ENCODE measurements at regions not wholly inside any gene's neighbourhood (a gene's known extent, or its start where the extent isn't known, plus 50 kb on each side); places are given as distances from the start of the nearest gene placed in this dataset.

GRCh38 chr7:25520516-25520915 lies 292.2 kb upstream of the NPVF start:
- DNase-seq: no peak

- DNase-seq: no peak
Measured at GRCh38 chr7:25521236-25521635, 292.9 kb upstream of the NPVF start.

- DNase-seq: no peak
Measured at GRCh38 chr7:25522727-25523126, 294.4 kb upstream of the NPVF start.

- DNase-seq: no peak
Measured at GRCh38 chr7:25527665-25528170, 299.4 kb upstream of the NPVF start.

- no peak for DNase-seq
Measured at GRCh38 chr7:25529320-25529719, 301.0 kb upstream of the NPVF start.

- DNase-seq: no peak
Measured at GRCh38 chr7:25536851-25537250, 308.6 kb upstream of the NPVF start.

- DNase-seq: no peak
Measured at GRCh38 chr7:25537662-25538375, 309.5 kb upstream of the NPVF start.

- no peak for DNase-seq
Measured at GRCh38 chr7:25541094-25541821, 313.0 kb upstream of the NPVF start.

GRCh38 chr7:25541877-25542276 lies 313.6 kb upstream of the NPVF start:
- no peak for DNase-seq

GRCh38 chr7:25543210-25543609 lies 314.9 kb upstream of the NPVF start:
- DNase-seq: no peak

GRCh38 chr7:25543798-25544197 lies 315.5 kb upstream of the NPVF start:
- no peak for DNase-seq

GRCh38 chr7:25544254-25544653 lies 316.0 kb upstream of the NPVF start:
- no peak for DNase-seq

GRCh38 chr7:25545124-25546008 lies 317.1 kb upstream of the NPVF start:
- DNase-seq: no peak

- no peak for DNase-seq
Measured at GRCh38 chr7:25546306-25546705, 318.0 kb upstream of the NPVF start.

- DNase-seq: no peak
Measured at GRCh38 chr7:25549271-25549921, 321.1 kb upstream of the NPVF start.

- no peak for DNase-seq
Measured at GRCh38 chr7:25550149-25550548, 321.9 kb upstream of the NPVF start.

GRCh38 chr7:25552998-25553397 lies 324.7 kb upstream of the NPVF start:
- DNase-seq: no peak

- DNase-seq: no peak
Measured at GRCh38 chr7:25553580-25554291, 325.4 kb upstream of the NPVF start.

GRCh38 chr7:25557379-25557917 lies 329.2 kb upstream of the NPVF start:
- peak; percentile 13 for DNase-seq

GRCh38 chr7:25557930-25558329 lies 329.6 kb upstream of the NPVF start:
- DNase-seq: no peak

- no peak for DNase-seq
Measured at GRCh38 chr7:25558605-25559004, 330.3 kb upstream of the NPVF start.

All from NCI-H2107 (cell line).